KOPT-K1 (cell line): ENCODE measurements at regions not wholly inside any gene's neighbourhood (a gene's known extent, or its start where the extent isn't known, plus 50 kb on each side); places are given as distances from the start of the nearest gene placed in this dataset.
"Not testable (repeated sequence)": the region's sequence is repeated elsewhere in the genome, so short reads cannot be mapped to it uniquely, and the experiment has no call there.

Experiments used
- H3K27ac ChIP-seq: fragments of 200-600 bp; sonication (generic); 2 replicates; pipeline ENCODE4 v1.5.1; 2016; ENCODE audit warnings: antibody characterized with exemption, mild to moderate bottlenecking, low read depth, low read length; ENCODE audit not compliant: poor library complexity, severe bottlenecking
- H3K36me3 ChIP-seq: fragments of 200-600 bp; sonication (generic); 2 replicates; pipeline ENCODE4 v1.5.1; 2017; ENCODE audit warnings: antibody characterized with exemption, mild to moderate bottlenecking, low read length, moderate library complexity; ENCODE audit not compliant: insufficient read depth
- H3K9me3 ChIP-seq: fragments of 200-600 bp; sonication (generic); 2 replicates; pipeline ENCODE4 v1.5.1; 2017; ENCODE audit warnings: antibody characterized with exemption, low read length, mild to moderate bottlenecking; ENCODE audit not compliant: insufficient read depth, poor library complexity, severe bottlenecking

DNA sequence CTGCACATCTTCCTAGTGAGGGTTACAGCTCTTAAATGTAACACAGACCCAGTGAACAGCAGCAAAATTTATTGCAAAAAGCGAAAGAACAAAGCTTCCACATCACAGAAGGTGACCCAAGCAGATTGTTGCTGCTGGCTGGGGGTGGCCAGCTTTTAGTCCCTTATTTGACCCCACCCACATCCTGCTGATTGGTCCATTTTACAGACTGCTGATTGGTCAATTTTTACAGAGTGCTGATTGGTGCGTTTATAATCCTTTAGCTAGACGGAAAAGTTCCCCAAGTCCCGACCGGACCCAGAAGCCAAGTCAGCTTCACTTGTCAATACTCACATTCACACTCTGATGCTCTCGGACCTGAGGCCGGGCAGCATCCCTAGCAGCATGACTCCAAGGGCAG lies 154.5 kb upstream of the ATP10A start:
- Histone ChIP-seq H3K36me3 (no peaks in the 10 kb centered on the region), H3K27ac (no peak overlapping the region), H3K9me3 (peaks cover 5% of the 10 kb centered on the region)

DNA sequence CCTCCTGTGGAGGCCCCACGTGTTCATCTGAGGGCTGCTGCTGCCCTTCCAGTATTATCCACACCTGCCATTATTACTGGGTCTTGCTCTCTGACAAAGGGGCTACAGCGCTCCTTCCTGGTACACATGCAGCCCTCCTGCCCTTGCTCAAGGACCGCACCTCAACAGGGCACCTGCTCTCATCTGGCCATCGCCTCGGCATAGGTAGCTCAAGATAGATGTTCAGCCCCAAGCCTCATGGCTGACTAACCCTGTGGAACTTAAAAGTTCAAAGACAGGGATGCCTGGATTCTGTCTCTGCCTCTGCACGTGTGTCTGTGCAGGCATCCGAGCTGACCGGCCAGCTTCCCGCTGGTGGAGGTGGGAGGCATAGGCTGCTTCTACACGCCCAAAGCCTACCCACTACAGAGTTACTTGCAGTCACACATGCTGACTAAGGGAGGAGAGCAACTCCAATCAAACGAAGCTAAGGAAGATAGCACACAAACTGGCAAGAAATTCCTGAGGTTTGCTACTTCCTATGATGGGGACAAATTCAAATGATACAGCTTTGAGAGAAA lies 152.5 kb upstream of the ATP10A start:
- H3K27ac ChIP-seq, result no peak overlapping the region
- no peaks in the 10 kb centered on the region for H3K36me3 ChIP-seq
- H3K9me3 ChIP-seq, result peaks cover 5% of the 10 kb centered on the region

DNA sequence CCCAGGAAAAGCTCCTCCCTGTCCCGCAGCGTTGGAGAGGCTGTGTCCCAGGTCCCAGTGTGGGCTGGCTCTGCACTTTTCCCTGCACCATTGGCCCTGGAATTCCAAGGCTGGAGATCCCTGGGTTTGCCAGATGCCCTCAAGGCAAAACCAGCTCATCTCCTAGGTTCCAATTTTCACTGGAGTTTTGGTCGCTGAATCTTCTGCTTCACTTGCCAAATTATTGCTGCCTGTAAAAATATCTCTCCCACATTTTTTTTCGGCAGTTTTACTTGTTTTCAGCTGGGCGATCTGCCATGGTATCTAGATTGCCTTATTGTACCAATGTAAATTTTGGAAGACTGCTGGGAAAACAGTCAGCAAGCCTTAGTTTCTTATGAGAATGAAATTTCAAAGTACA lies 150.9 kb upstream of the ATP10A start:
- Histone ChIP-seq H3K36me3 (no peaks in the 10 kb centered on the region), H3K9me3 (peaks cover 5% of the 10 kb centered on the region)

DNA sequence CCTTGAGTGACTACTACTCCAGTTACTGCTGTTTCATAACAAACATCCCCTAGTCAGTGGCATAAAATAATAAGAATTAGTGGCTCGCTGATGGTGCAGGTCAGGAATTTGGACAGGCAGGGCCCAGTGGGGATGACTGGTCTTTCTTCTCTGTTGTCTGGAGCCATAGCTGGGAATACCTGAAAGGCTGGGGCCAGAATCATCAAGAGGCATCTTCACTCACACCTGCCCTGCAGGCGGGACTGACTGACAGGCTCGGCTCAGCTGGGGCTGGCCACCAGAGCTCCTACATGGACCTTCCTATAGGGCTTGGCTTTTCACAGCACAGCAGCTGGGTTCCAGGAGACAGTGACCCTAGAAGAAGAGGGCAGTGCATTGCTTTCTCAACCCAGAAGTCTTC lies 148.8 kb upstream of the ATP10A start:
- no peaks in the 10 kb centered on the region for H3K36me3 ChIP-seq

More for the DNA sequence above, 150.9 kb upstream of the ATP10A start:
- H3K27ac ChIP-seq, result no peak overlapping the region

DNA sequence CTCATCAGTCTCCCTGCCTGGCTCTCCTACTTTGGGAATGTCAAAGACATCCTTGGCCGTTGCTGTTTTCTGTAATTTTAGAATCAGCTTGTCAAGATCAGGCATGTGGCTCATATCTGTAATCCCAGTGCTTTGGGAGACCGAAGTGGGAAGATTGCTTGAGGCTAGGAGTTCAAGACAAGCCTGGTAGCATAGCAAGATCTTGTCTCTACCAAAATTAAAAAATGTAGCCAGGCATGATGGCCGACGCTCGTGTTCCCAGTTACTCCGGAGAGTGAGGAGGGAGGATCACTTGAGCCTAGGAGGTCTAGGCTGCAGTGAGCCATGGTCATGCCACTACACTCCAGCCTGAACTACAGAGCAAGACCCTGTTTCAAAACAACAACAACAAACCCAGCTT lies 144.0 kb upstream of the ATP10A start:
- Histone ChIP-seq H3K36me3 (no peaks in the 10 kb centered on the region), H3K27ac (no peak overlapping the region), H3K9me3 (no peaks in the 10 kb centered on the region)

More for the DNA sequence above, 148.8 kb upstream of the ATP10A start:
- no peak overlapping the region for H3K27ac ChIP-seq
- no peaks in the 10 kb centered on the region for H3K9me3 ChIP-seq

DNA sequence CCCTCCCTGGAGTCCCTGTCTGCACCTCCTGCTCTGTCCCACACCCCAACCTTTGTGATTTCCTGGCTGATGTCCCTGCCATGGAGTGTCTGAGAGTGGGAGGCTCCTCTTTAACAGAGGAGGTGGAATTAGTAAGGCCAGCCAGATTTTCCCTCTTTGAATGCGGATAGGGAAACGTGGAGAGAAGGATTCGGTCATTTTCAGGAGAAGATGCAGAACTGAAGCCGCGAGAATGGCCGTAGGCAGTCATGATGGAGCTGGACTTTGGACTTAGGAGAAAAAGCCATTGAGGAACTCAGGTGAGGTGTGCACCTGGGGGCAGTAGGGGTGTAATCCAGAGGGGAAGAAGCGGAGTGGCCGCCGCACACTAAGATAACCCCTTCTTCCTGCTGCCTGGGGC lies 138.1 kb upstream of the ATP10A start:
- no peaks in the 10 kb centered on the region for H3K36me3 ChIP-seq
- H3K9me3 ChIP-seq, result no peaks in the 10 kb centered on the region
- no peak overlapping the region for H3K27ac ChIP-seq

DNA sequence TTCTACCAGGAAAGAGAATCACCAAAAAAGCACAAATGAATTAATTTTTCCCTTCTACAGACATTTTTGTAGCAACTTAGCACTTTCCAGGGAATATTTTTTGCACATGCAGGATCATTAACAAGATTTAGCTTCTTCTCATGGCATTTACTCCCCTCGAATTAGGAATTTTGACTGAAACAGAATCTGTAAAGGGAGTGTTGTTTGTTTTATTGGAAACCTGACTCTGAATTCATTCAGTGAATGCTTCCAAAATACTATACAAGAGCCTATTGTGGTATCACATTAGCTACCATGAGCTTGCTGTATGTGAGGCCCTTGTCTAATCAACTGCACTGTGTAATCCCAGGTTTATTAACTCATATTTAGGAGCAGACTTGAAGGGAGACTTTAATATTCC lies 130.4 kb upstream of the ATP10A start:
- no peaks in the 10 kb centered on the region for H3K9me3 ChIP-seq
- H3K27ac ChIP-seq, result no peak overlapping the region
- no peaks in the 10 kb centered on the region for H3K36me3 ChIP-seq

DNA sequence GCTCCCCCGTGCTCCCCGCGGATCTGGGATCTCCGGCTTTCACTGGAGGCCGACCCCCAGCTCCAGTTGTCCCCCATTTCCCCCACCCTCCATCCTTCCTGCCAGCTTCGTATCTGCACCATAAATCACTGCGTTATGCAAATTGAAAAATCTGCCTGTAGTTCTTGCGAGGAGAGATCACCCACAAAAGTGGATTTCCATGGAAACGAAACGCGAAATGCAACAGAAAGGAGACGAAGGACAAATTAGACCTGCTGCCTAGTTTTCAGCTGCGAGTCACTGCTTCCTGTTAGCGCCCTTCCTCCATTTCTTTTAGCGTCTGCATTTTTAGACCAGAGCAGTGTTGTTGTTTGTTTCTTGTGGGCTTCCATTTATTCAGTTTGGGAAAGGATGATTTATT lies 127.1 kb upstream of the ATP10A start:
- H3K9me3 ChIP-seq, result no peaks in the 10 kb centered on the region

DNA sequence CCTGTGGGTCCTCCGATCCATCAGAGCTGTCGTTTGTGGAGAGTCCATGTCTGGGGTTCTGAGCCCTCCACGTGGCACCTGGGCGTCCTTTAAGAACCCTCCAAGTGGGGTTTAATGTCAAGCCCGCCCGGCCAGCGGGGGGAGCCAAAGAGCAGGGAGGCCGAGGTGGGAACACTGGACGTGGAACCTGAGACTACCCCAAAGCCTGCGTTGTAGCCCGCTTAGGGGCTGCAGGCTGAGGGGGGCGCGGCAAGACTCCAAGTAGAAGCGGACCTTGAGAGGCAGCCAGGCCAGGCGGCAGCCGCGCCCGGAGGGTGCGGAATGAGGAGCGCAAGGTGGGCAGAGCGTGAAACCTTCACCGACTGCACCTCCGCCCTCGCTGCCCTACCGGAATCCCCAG lies 126.2 kb upstream of the ATP10A start:
- Histone ChIP-seq H3K36me3 (no peaks in the 10 kb centered on the region), H3K27ac (no peak overlapping the region), H3K9me3 (no peaks in the 10 kb centered on the region)

More for the DNA sequence above, 127.1 kb upstream of the ATP10A start:
- Histone ChIP-seq H3K36me3 (no peaks in the 10 kb centered on the region), H3K27ac (no peak overlapping the region)

DNA sequence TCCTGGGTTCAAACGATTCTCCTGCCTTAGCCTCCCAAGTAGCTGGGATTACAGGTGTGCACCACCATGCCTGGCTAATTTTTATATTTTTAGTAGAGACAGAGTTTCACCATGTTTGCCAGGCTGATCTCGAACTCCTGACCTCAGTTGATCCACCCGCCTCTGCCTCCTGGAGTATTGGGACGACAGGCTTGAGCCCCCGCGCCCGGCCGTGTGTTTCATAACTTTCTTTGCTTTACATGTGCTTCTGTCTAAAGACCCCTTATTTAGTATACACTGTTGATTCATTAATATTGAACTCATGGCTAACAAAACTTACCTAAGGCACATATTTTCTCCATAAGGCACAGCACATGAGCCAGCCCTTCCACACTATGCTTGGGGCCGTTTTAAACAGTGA lies 125.6 kb upstream of the ATP10A start:
- H3K36me3 ChIP-seq, H3K9me3 ChIP-seq, H3K27ac ChIP-seq: not testable (repeated sequence)

DNA sequence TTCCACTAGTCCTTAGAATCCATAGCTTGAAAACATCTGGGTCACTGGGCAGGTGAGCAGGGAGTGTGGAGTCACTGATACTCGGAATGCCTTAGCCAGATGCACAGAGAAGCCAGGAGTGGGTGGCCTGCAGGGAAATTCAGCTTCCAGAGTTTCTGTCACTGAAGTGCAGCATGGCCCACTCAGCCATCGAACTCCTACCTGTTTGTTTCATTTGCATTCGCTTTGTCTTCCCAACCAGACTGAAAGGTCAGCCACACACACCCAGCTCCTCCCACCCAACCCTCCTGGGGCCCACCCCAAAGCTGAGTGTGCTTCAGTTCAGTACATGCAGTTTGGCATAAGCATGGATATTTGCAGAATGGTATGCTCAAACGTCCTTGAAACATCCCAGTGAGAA lies 124.5 kb upstream of the ATP10A start:
- Histone ChIP-seq H3K36me3 (no peaks in the 10 kb centered on the region), H3K9me3 (no peaks in the 10 kb centered on the region), H3K27ac (no peak overlapping the region)

DNA sequence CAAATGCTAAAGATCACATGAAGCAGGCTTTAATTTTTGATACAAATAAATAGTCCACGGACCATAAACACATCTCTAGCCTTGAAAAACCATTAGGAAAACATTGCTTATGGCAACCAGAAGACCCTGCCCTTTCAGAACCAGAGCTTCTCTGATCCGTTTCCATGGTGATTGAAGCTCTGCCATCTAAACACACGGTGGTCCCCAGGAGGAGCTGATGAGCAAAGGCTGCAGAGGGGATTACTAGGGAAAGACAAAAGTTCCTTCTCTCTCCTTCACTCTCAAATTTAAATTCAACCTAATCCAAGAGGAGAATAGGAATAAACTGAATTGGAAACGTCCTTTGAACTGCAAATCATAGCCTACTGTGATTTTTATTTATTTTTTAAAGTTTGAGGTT lies 122.0 kb upstream of the ATP10A start:
- no peaks in the 10 kb centered on the region for H3K36me3 ChIP-seq
- H3K9me3 ChIP-seq, result no peaks in the 10 kb centered on the region
- H3K27ac ChIP-seq, result no peak overlapping the region

DNA sequence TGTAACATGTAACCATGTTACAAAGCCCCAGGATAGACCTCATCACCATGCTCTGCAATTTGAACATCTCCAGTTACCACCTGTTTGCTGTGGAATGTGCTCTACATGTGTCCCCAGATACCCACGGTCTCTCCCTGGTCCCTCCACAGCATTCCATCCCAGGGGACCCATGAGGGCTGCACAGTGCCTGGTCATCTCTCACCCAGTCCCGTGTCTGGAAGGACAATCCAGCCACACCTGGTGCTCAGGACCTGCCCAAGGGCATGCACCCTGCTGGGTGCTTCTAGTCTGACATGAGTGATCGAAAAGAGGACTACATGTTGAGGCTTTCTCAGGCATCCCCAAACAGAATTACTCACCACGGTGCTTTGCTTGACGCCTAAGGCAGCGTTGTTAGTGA lies 119.6 kb upstream of the ATP10A start:
- H3K9me3 ChIP-seq, result no peaks in the 10 kb centered on the region
- H3K27ac ChIP-seq, result no peak overlapping the region
- no peaks in the 10 kb centered on the region for H3K36me3 ChIP-seq

DNA sequence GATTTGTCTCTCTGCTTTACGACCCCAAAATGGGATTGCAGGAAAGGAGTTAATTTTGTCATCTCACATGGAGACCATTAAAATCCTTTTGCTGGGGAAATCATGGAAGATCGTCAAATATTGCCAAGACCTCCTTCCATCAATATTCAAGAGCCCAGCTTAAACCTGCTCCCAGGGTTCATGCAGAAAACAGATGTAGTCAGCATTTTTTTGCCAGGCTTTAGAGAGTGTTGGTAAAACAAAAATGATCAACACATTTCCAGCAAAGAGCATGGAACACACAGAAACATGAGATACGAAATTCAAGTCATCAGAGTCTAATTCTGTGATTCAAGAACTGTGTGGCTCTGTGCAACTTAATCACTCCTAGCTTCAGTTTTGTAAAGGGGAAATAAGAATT lies 118.0 kb upstream of the ATP10A start:
- H3K9me3 ChIP-seq, result no peaks in the 10 kb centered on the region
- H3K36me3 ChIP-seq, result no peaks in the 10 kb centered on the region
- H3K27ac ChIP-seq, result no peak overlapping the region

DNA sequence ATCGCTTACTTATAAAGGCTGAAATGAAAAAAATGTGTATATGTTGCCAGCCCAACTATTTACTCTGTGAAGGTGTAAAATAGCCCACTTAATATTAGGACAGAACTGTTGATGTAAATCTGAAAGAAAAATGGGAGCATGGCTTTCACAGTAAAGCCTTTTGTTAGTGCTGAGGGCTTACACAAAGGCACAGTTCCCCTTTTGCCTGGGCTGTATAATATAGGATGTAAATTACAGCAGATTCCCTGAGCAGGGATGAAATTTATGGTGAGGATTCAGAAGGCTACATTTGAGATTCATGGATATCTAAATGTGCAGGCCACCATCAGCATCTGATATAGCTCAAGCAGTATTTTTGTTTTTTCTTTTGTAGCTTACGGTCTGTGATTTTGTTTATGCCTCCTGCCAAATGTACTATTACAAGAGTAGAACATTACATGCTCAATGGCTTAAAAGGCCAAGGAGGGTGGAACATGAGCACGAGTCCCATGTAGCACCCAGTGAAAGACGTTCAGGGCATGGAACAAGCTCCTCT lies 109.1 kb upstream of the ATP10A start:
- H3K36me3 ChIP-seq, result no peaks in the 10 kb centered on the region
- H3K27ac ChIP-seq, result no peak overlapping the region
- H3K9me3 ChIP-seq, result no peaks in the 10 kb centered on the region

DNA sequence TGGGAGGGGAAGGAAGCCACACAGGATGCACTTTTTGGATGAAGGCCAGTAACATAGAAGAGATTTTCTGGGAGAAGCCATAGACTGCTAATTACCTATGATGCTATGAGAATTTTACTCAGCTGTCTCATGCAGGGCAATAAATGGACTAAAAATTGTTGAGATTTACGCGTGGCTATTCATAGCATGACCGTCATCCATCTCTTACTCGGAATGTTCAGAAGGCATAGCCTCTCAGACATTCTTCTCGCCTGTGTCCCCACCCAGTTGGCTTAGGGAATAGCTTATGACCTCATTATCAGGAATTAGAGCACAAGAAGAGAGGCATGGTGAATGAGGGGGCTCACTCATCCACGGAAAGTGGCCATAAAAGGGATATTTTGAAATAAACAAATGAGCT lies 107.9 kb upstream of the ATP10A start:
- no peaks in the 10 kb centered on the region for H3K9me3 ChIP-seq
- no peaks in the 10 kb centered on the region for H3K36me3 ChIP-seq
- H3K27ac ChIP-seq, result no peak overlapping the region
